Loucy (cell line): ENCODE measurements at regions not wholly inside any gene's neighbourhood (a gene's known extent, or its start where the extent isn't known, plus 50 kb on each side); places are given as distances from the start of the nearest gene placed in this dataset.

ENCODE experiments used
- H2AFZ ChIP-seq: fragments of 200-600 bp; sonication (generic); 2 replicates; pipeline ENCODE4 v1.6.0; 2016; ENCODE audit warnings: antibody characterized with exemption, mild to moderate bottlenecking, low read length, moderate library complexity
- H3F3A ChIP-seq: fragments of 200-600 bp; 2 replicates; pipeline ENCODE4 v1.6.0; 2016; ENCODE audit warnings: antibody characterized with exemption, low read depth, mild to moderate bottlenecking
- H3K27me3 ChIP-seq: fragments of 200-600 bp; sonication (generic); 2 replicates; pipeline ENCODE4 v1.6.1; 2014; ENCODE audit warnings: low read length, mild to moderate bottlenecking; ENCODE audit not compliant: insufficient read depth, poor library complexity, severe bottlenecking
- H3K36me3 ChIP-seq: fragments of 200-600 bp; sonication (generic); 2 replicates; pipeline ENCODE4 v1.6.1; 2016; ENCODE audit warnings: low read length; ENCODE audit not compliant: insufficient read depth
- H3K4me1 ChIP-seq: fragments of 200-600 bp; sonication (generic); 2 replicates; pipeline ENCODE4 v1.5.1; 2014; ENCODE audit warnings: low read length, mild to moderate bottlenecking; ENCODE audit not compliant: insufficient read depth, poor library complexity, severe bottlenecking
- H3K4me2 ChIP-seq: fragments of 200-600 bp; sonication (generic); 2 replicates; pipeline ENCODE4 v1.6.0; 2014; ENCODE audit warnings: antibody characterized with exemption, low read length, low read depth, mild to moderate bottlenecking; ENCODE audit not compliant: poor library complexity, severe bottlenecking
- H3K4me3 ChIP-seq: fragments of 200-600 bp; sonication (generic); 2 replicates; pipeline ENCODE4 v1.5.1; 2014; ENCODE audit warnings: low read length, mild to moderate bottlenecking, mixed read lengths; ENCODE audit not compliant: poor library complexity, severe bottlenecking
- H3K79me2 ChIP-seq: fragments of 200-600 bp; sonication (generic); 2 replicates; pipeline ENCODE4 v1.6.1; 2014; ENCODE audit warnings: low read length; ENCODE audit not compliant: insufficient read depth
- H3K9ac ChIP-seq: fragments of 200-600 bp; sonication (generic); 2 replicates; pipeline ENCODE4 v1.6.0; 2014; ENCODE audit warnings: mild to moderate bottlenecking, low read depth, low read length, moderate library complexity; ENCODE audit not compliant: poor library complexity, severe bottlenecking
- H3K9me2 ChIP-seq: fragments of 200-600 bp; sonication (generic); replicated peaks from 2 replicates; pipeline ENCODE4 v1.6.1; 2016; ENCODE audit warnings: low read depth, low read length, mixed read lengths
- H3K9me3 ChIP-seq: fragments of 200-600 bp; sonication (generic); 2 replicates; pipeline ENCODE4 v1.6.1; 2014; ENCODE audit warnings: mild to moderate bottlenecking, antibody characterized with exemption, low read length, low read depth; ENCODE audit not compliant: insufficient read depth
- H4K20me1 ChIP-seq: fragments of 200-600 bp; sonication (generic); 2 replicates; pipeline ENCODE4 v1.6.0; 2014; ENCODE audit warnings: antibody characterized with exemption, low read length, mild to moderate bottlenecking; ENCODE audit not compliant: insufficient read depth, poor library complexity, severe bottlenecking
- CTCF ChIP-seq: fragments of 200-600 bp; sonication (generic); conservative IDR thresholded peaks from 2 replicates; pipeline ENCODE4 v1.5.1; 2014; ENCODE audit warnings: mild to moderate bottlenecking, antibody characterized with exemption, low read length
- EZH2phosphoT487 ChIP-seq: fragments of 200-600 bp; IDR thresholded peaks from 2 replicates; pipeline ENCODE4 v1.6.1; 2018; ENCODE audit warnings: antibody characterized with exemption, mild to moderate bottlenecking, moderate library complexity, borderline replicate concordance

- Histone ChIP-seq H3K4me2 (no peak overlapping the region), H3F3A (no peaks in the 10 kb centered on the region), H3K9me3 (no peaks in the 10 kb centered on the region), H3K27me3 (no peaks in the 10 kb centered on the region), H3K79me2 (no peaks in the 10 kb centered on the region), H3K4me3 (no peak overlapping the region), H3K9ac (no peak overlapping the region), H3K9me2 (no peaks in the 10 kb centered on the region), H2AFZ (no peak overlapping the region), H3K36me3 (no peaks in the 10 kb centered on the region), H4K20me1 (no peaks in the 10 kb centered on the region), H3K4me1 (no peaks in the 10 kb centered on the region)
- no peak for TF ChIP-seq CTCF
- no peak for TF ChIP-seq EZH2phosphoT487
Measured at GRCh38 chr5:98989727-98990126, 60.9 kb upstream of the CHD1 start.

GRCh38 chr5:98986587-98986986, 57.8 kb upstream of the CHD1 start:
- TF ChIP-seq CTCF, result no peak
- no peak for TF ChIP-seq EZH2phosphoT487

GRCh38 chr5:98982880-98983279, 54.1 kb upstream of the CHD1 start:
- H3K9me3 ChIP-seq, result no peaks in the 10 kb centered on the region
- H3K36me3 ChIP-seq, result no peaks in the 10 kb centered on the region
- H3K9me2 ChIP-seq, result no peaks in the 10 kb centered on the region
- H2AFZ ChIP-seq, result no peak overlapping the region
- no peaks in the 10 kb centered on the region for H3K4me1 ChIP-seq
- no peaks in the 10 kb centered on the region for H3F3A ChIP-seq
- no peaks in the 10 kb centered on the region for H3K79me2 ChIP-seq
- H3K4me3 ChIP-seq, result no peak overlapping the region
- no peaks in the 10 kb centered on the region for H4K20me1 ChIP-seq
- no peaks in the 10 kb centered on the region for H3K27me3 ChIP-seq
- TF ChIP-seq EZH2phosphoT487 (no peak), CTCF (no peak)
- no peak overlapping the region for H3K9ac ChIP-seq
- H3K4me2 ChIP-seq, result no peak overlapping the region

More at GRCh38 chr5:98986587-98986986, 57.8 kb upstream of the CHD1 start:
- no peaks in the 10 kb centered on the region for H3K9me2 ChIP-seq
- H3K27me3 ChIP-seq, result no peaks in the 10 kb centered on the region
- H3K9ac ChIP-seq, result no peak overlapping the region
- H3F3A ChIP-seq, result no peaks in the 10 kb centered on the region
- H4K20me1 ChIP-seq, result no peaks in the 10 kb centered on the region
- H3K79me2 ChIP-seq, result no peaks in the 10 kb centered on the region
- no peaks in the 10 kb centered on the region for H3K9me3 ChIP-seq
- no peaks in the 10 kb centered on the region for H3K4me1 ChIP-seq
- H3K36me3 ChIP-seq, result no peaks in the 10 kb centered on the region
- H3K4me3 ChIP-seq, result no peak overlapping the region
- no peak overlapping the region for H3K4me2 ChIP-seq
- no peak overlapping the region for H2AFZ ChIP-seq
